SK-N-SH (cell line): ENCODE measurements at regions not wholly inside any gene's neighbourhood (a gene's known extent, or its start where the extent isn't known, plus 50 kb on each side); places are given as distances from the start of the nearest gene placed in this dataset.

ENCODE experiments used
- CTCF ChIA-PET: fragments of 300-600, 350-600 bp; formaldehyde crosslinking; extraction: SDS; loops from one replicate; lab custom pipeline; 2021; lab: Yijun Ruan, JAX
- POLR2A ChIA-PET: fragments of 350-600 bp; sonication (Branson Sonifier 250); formaldehyde crosslinking; extraction: SDS; loops from one replicate; lab custom pipeline; 2020; ENCODE audit warnings: antibody characterized with exemption, inconsistent platforms; lab: Yijun Ruan, JAX
- DNase-seq: peaks from one replicate; pipeline ENCODE4 v3.0.0; 2012
- H2AFZ ChIP-seq: fragments of 200-600 bp; sonication (generic); 2 replicates; pipeline ENCODE4 v1.8.1; 2016; ENCODE audit warnings: antibody characterized with exemption, mild to moderate bottlenecking, low read depth
- H3F3A ChIP-seq: fragments of 200-600 bp; sonication (generic); replicated peaks from 2 replicates; pipeline ENCODE3; 2016; ENCODE audit warnings: antibody characterized with exemption, mild to moderate bottlenecking; ENCODE audit not compliant: insufficient read depth
- H3K27ac ChIP-seq, 2 experiments: fragments of 200-500 bp in 1 of 2; fragments of 200-600 bp in 1 of 2; sonication (Bioruptor generic) in 1 of 2; sonication (generic), shearing (Covaris generic) in 1 of 2; 2 replicates each; pipeline versions ENCODE4 v1.5.1 to v1.6.1; 2014 to 2016; ENCODE audit warnings: low read depth in 2 of 2, inconsistent platforms in 1 of 2, low read length in 1 of 2, mild to moderate bottlenecking in 1 of 2, mixed read lengths in 1 of 2
- H3K27me3 ChIP-seq: fragments of 200-600 bp; sonication (generic), shearing (Covaris generic); 2 replicates; pipeline ENCODE4 v1.6.1; 2016; ENCODE audit warnings: mixed run types; ENCODE audit not compliant: insufficient read depth
- H3K36me3 ChIP-seq, 2 experiments: fragments of 200-500 bp in 1 of 2; fragments of 200-600 bp in 1 of 2; sonication (Bioruptor generic) in 1 of 2; sonication (generic) in 1 of 2; replicated peaks in 1 of 2; 2 replicates each; pipeline versions ENCODE3 to v1.5.1; 2014 to 2016; ENCODE audit warnings: low read length in 1 of 2, mild to moderate bottlenecking in 1 of 2; ENCODE audit not compliant: insufficient read depth in 2 of 2, control insufficient read depth in 1 of 2
- H3K4me1 ChIP-seq, 2 experiments: fragments of 200-500 bp in 1 of 2; fragments of 200-600 bp in 1 of 2; sonication (Bioruptor generic) in 1 of 2; sonication (generic), shearing (Covaris generic) in 1 of 2; 2 replicates each; pipeline versions ENCODE4 v1.5.1 to v1.6.1; 2014 to 2016; ENCODE audit warnings: low read depth in 1 of 2, low read length in 1 of 2, mixed run types in 1 of 2; ENCODE audit not compliant: insufficient read depth in 2 of 2, control insufficient read depth in 1 of 2
- H3K4me2 ChIP-seq: fragments of 200-600 bp; sonication (generic), shearing (Covaris generic); 2 replicates; pipeline ENCODE4 v1.6.1; 2017; ENCODE audit warnings: mixed run types
- H3K4me3 ChIP-seq, 2 experiments: fragments of 200-500 bp in 1 of 2; fragments of 200-600 bp in 1 of 2; sonication (Bioruptor generic) in 1 of 2; sonication (generic), shearing (Covaris generic) in 1 of 2; 2 replicates each; pipeline versions ENCODE4 v1.5.1 to v1.8.1; 2014 to 2016; ENCODE audit warnings: low read depth in 2 of 2, inconsistent platforms in 1 of 2, low read length in 1 of 2, mild to moderate bottlenecking in 1 of 2, mixed read lengths in 1 of 2, moderate library complexity in 1 of 2
- H3K79me2 ChIP-seq: fragments of 200-600 bp; sonication (generic); 2 replicates; pipeline ENCODE4 v1.8.1; 2017; ENCODE audit warnings: mild to moderate bottlenecking; ENCODE audit not compliant: insufficient read depth
- H3K9ac ChIP-seq: fragments of 200-600 bp; sonication (generic); 2 replicates; pipeline ENCODE4 v1.6.1; 2017; ENCODE audit warnings: mixed run types
- H3K9me2 ChIP-seq: fragments of 200-600 bp; sonication (generic); 2 replicates; pipeline ENCODE4 v1.6.1; 2017; ENCODE audit warnings: mixed run types
- H3K9me3 ChIP-seq: fragments of 200-600 bp; sonication (generic); 2 replicates; pipeline ENCODE4 v1.6.1; 2017; ENCODE audit warnings: mixed run types, mild to moderate bottlenecking, moderate library complexity
- H4K20me1 ChIP-seq: fragments of 200-600 bp; sonication (generic); 2 replicates; pipeline ENCODE4 v1.6.1; 2017; ENCODE audit warnings: mild to moderate bottlenecking, mixed run types; ENCODE audit not compliant: insufficient read depth
- FOSL2 ChIP-seq: IDR thresholded peaks from 2 replicates; pipeline ENCODE4 v1.4.0; 2012; ENCODE audit warnings: low read depth, mild to moderate bottlenecking, moderate library complexity, borderline replicate concordance
- FOXJ3 ChIP-seq: sonication (generic); formaldehyde crosslinking; IDR thresholded peaks from 2 replicates; pipeline ENCODE4 v1.5.1; 2020; ENCODE audit warnings: mild to moderate bottlenecking, missing genetic modification reagents
- GATA2 ChIP-seq: sonication (generic); formaldehyde crosslinking; IDR thresholded peaks from 2 replicates; pipeline ENCODE4 v1.5.0; 2020; ENCODE audit warnings: mild to moderate bottlenecking, missing genetic modification reagents
- IRF3 ChIP-seq: fragments of 150-350 bp; IDR thresholded peaks from 2 replicates; pipeline ENCODE4 v1.6.1; 2016; ENCODE audit warnings: mild to moderate bottlenecking, low read depth, low read length
- JUND ChIP-seq: IDR thresholded peaks from 2 replicates; pipeline ENCODE4 v1.4.0; 2012
- MXI1 ChIP-seq: IDR thresholded peaks from 2 replicates; pipeline ENCODE4 v1.6.1; 2012; ENCODE audit warnings: mild to moderate bottlenecking, low read depth, low read length, improper control_type of control experiment
- NRF1 ChIP-seq: IDR thresholded peaks from 2 replicates; pipeline ENCODE4 v1.6.1; 2012; ENCODE audit warnings: low read depth, mild to moderate bottlenecking, low read length
- PBX3 ChIP-seq: IDR thresholded peaks from 2 replicates; pipeline ENCODE4; 2012
- POLR2AphosphoS5 ChIP-seq: IDR thresholded peaks from 2 replicates; pipeline ENCODE4 v1.6.1; 2012; ENCODE audit warnings: low read depth, low read length
- RFX5 ChIP-seq: IDR thresholded peaks from 2 replicates; pipeline ENCODE4 v1.6.1; 2012; ENCODE audit warnings: mild to moderate bottlenecking, improper control_type of control experiment, low read length
- SMC3 ChIP-seq: IDR thresholded peaks from 2 replicates; pipeline ENCODE4 v1.6.1; 2012; ENCODE audit warnings: low read depth, low read length, improper control_type of control experiment
- TCF12 ChIP-seq: IDR thresholded peaks from 2 replicates; pipeline ENCODE4 v1.4.0; 2012
- TEAD4 ChIP-seq: IDR thresholded peaks from 2 replicates; pipeline ENCODE4 v1.4.0; 2012; ENCODE audit warnings: mild to moderate bottlenecking, borderline replicate concordance; ENCODE audit not compliant: insufficient read depth
- YY1 ChIP-seq: IDR thresholded peaks from 2 replicates; pipeline ENCODE4 v1.4.0; 2012; ENCODE audit warnings: low read depth, mild to moderate bottlenecking
- ZBTB33 ChIP-seq: IDR thresholded peaks from 2 replicates; pipeline ENCODE4 v1.4.0; 2012; ENCODE audit warnings: low read depth, borderline replicate concordance
- WGBS: methylation state at CpG from one replicate; pipeline ENCODE4 v1.1.6; 2017; ENCODE audit warnings: low lambda C conversion rate; 5-methylcytosine and 5-hydroxymethylcytosine counted together

GRCh38 chr2:177088529-177088928 lies 124.1 kb upstream of the HNRNPA3 start:
- Histone ChIP-seq H3K9ac (no peak overlapping the region), H3K9me3 (no peaks in the 10 kb centered on the region), H3K4me3 (no peak overlapping the region), H4K20me1 (no peaks in the 10 kb centered on the region), H3K27me3 (no peaks in the 10 kb centered on the region), H3K4me2 (no peak overlapping the region), H3K79me2 (no peaks in the 10 kb centered on the region), H3F3A (no peaks in the 10 kb centered on the region), H3K9me2 (no peaks in the 10 kb centered on the region), H3K4me1 (no peaks in the 10 kb centered on the region), H3K36me3 (no peaks in the 10 kb centered on the region), H2AFZ (no peak overlapping the region), H3K27ac (no peak overlapping the region)
- WGBS = 11% methylated on average over 2 of the region's 2 CpGs
- DNase-seq = no peak
- ChIA-PET CTCF (no interaction called here), POLR2A (no interaction called here)
- TF ChIP-seq POLR2AphosphoS5 = no peak
- no peak for TF ChIP-seq JUND
- no peak for TF ChIP-seq ZBTB33
- no peak for TF ChIP-seq TEAD4

- no peaks in the 10 kb centered on the region for H3K27me3 ChIP-seq
- H3K4me3 ChIP-seq = no peak overlapping the region
- no peaks in the 10 kb centered on the region for H4K20me1 ChIP-seq
- H3K9ac ChIP-seq = no peak overlapping the region
- DNase-seq = no peak
- H3F3A ChIP-seq = no peaks in the 10 kb centered on the region
- no peak overlapping the region for H3K4me2 ChIP-seq
- ChIA-PET POLR2A (no interaction called here), CTCF (interaction anchor here (0.6 kb wide), 1 partner anchor 904 kb away, joined by 3 read pairs; no protein-coding TSS in a partner anchor)
- no peak overlapping the region for H3K27ac ChIP-seq
- no peaks in the 10 kb centered on the region for H3K4me1 ChIP-seq
- H3K79me2 ChIP-seq = no peaks in the 10 kb centered on the region
- H3K9me3 ChIP-seq = no peaks in the 10 kb centered on the region
- TF ChIP-seq MXI1 (no peak), NRF1 (no peak), FOXJ3 (CRISPR knock-in tag) (no peak), POLR2AphosphoS5 (no peak), FOSL2 (no peak), GATA2 (CRISPR knock-in tag) (no peak), SMC3 (no peak), RFX5 (no peak), PBX3 (no peak), YY1 (no peak), IRF3 (no peak), TCF12 (no peak)
- 46% methylated on average over 5 of the region's 5 CpGs for WGBS
- H3K36me3 ChIP-seq = no peaks in the 10 kb centered on the region
- no peak overlapping the region for H2AFZ ChIP-seq
- no peaks in the 10 kb centered on the region for H3K9me2 ChIP-seq
Observed at GRCh38 chr2:177090967-177091366, 121.6 kb upstream of the HNRNPA3 start.
